Tibial nerve (tissue), 4 donors: ENCODE measurements at regions not wholly inside any gene's neighbourhood (a gene's known extent, or its start where the extent isn't known, plus 50 kb on each side); places are given as distances from the start of the nearest gene placed in this dataset.
"Not testable (repeated sequence)": the region's sequence is repeated elsewhere in the genome, so short reads cannot be mapped to it uniquely, and the experiment has no call there.

Source experiments
- DNase-seq, 2 donors: peaks; one replicate each; pipeline ENCODE4 v3.0.0-alpha.2; 2019; ENCODE audit warnings: low spot score in 2 of 2
- H3K27ac ChIP-seq, 4 donors: fragments of 200-600 bp; sonication (generic) in 3 of 4; one replicate each; pipeline ENCODE4 v1.5.1; 2017 to 2019; ENCODE audit warnings: mild to moderate bottlenecking in 1 of 4
- H3K27me3 ChIP-seq, 2 donors: fragments of 200-600 bp; sonication (generic) in 1 of 2; one replicate each; pipeline versions ENCODE4 v1.5.1 to v1.6.0; 2017 to 2019
- H3K36me3 ChIP-seq, 3 donors: fragments of 200-600 bp; sonication (generic); one replicate each; pipeline ENCODE4 v1.5.1; 2018 to 2019
- H3K4me1 ChIP-seq, 4 donors: fragments of 200-600 bp; sonication (generic) in 3 of 4; one replicate each; pipeline ENCODE4 v1.5.1; 2017 to 2019
- H3K4me3 ChIP-seq, 4 donors: fragments of 200-600 bp; sonication (generic) in 3 of 4; one replicate each; pipeline ENCODE4 v1.5.1; 2017 to 2019; ENCODE audit warnings: mild to moderate bottlenecking in 1 of 4, moderate library complexity in 1 of 4
- H3K9me3 ChIP-seq, 4 donors: fragments of 200-600 bp; sonication (generic) in 3 of 4; one replicate each; pipeline ENCODE4 v1.5.1; 2017 to 2019
- CTCF ChIP-seq, 5 experiments: fragments of 200-600 bp in 3 of 5; fragments of 450-650 bp in 2 of 5; sonication (generic) in 3 of 5; IDR thresholded peaks; one replicate each; pipeline ENCODE4 v1.5.1; 2016 to 2019; ENCODE audit warnings: antibody characterized with exemption in 5 of 5, mild to moderate bottlenecking in 3 of 5, moderate library complexity in 2 of 5
- EP300 ChIP-seq, 2 donors: sonication (generic); formaldehyde crosslinking; IDR thresholded peaks; one replicate each; pipeline ENCODE4 v1.6.1; 2017; ENCODE audit warnings: antibody characterized with exemption in 2 of 2, mild to moderate bottlenecking in 1 of 2
- POLR2A ChIP-seq, 2 donors: fragments of 450-650 bp; IDR thresholded peaks; one replicate each; pipeline ENCODE4 v1.6.1; 2017; ENCODE audit warnings: antibody characterized with exemption in 2 of 2, mild to moderate bottlenecking in 2 of 2, moderate library complexity in 2 of 2
- WGBS, 2 donors: methylation state at CpG; one replicate each; pipeline ENCODE4 v1.1.5; 2018; 5-methylcytosine and 5-hydroxymethylcytosine counted together

- WGBS, 2 donors = 78 to 92% methylated on average over 3 of the region's 3 CpGs
- TF ChIP-seq EP300 (IDR thresholded peaks at IDR 0.05) (no peak), POLR2A (IDR thresholded peaks at IDR 0.05) (no peak), CTCF (IDR thresholded peaks at IDR 0.05) (no peak)
- H3K4me3 ChIP-seq = no peak overlapping the region
- no peak for DNase-seq
- no peaks in the 10 kb centered on the region for H3K27me3 ChIP-seq
- H3K36me3 ChIP-seq = no peaks in the 10 kb centered on the region
- H3K4me1 ChIP-seq = no peaks in the 10 kb centered on the region
- no peak overlapping the region for H3K27ac ChIP-seq
- H3K9me3 ChIP-seq = peaks cover 0 to 2% (median 0%) of the 10 kb centered on the region in 4 donors
Observed at GRCh38 chr2:224151161-224151560, 112.1 kb upstream of the SERPINE2 start.

GRCh38 chr2:224148058-224148457 is 109.0 kb upstream of the SERPINE2 start:
- not testable (repeated sequence) for H3K27ac ChIP-seq, H3K4me1 ChIP-seq, H3K27me3 ChIP-seq, H3K9me3 ChIP-seq, DNase-seq, H3K4me3 ChIP-seq, H3K36me3 ChIP-seq
- WGBS, 2 donors = 93 to 95% methylated on average over 5 of the region's 5 CpGs

GRCh38 chr2:224147174-224147573 is 108.1 kb upstream of the SERPINE2 start:
- Histone ChIP-seq H3K27me3 (no peaks in the 10 kb centered on the region), H3K27ac (no peak overlapping the region), H3K9me3 (peaks cover 0 to 1% (median 0%) of the 10 kb centered on the region in 4 donors), H3K4me1 (peaks cover 0 to 6% (median 0%) of the 10 kb centered on the region in 4 donors), H3K36me3 (no peaks in the 10 kb centered on the region), H3K4me3 (no peak overlapping the region)
- no peak for DNase-seq
- 92 to 97% methylated on average over 4 of the region's 4 CpGs for WGBS, 2 donors
- TF ChIP-seq EP300 (IDR thresholded peaks at IDR 0.05) (no peak), POLR2A (IDR thresholded peaks at IDR 0.05) (no peak), CTCF (IDR thresholded peaks at IDR 0.05) (no peak)

- peaks cover 0 to 6% (median 0%) of the 10 kb centered on the region in 4 donors for H3K4me1 ChIP-seq
- H3K27ac ChIP-seq = peak overlapping the region in 2 of 4 donors; percentile 20 to 24
- no peaks in the 10 kb centered on the region for H3K36me3 ChIP-seq
- no peaks in the 10 kb centered on the region for H3K9me3 ChIP-seq
- H3K4me3 ChIP-seq = no peak overlapping the region
- DNase-seq = no peak
- no peak for TF ChIP-seq CTCF (IDR thresholded peaks at IDR 0.05)
- no peak for TF ChIP-seq POLR2A (IDR thresholded peaks at IDR 0.05)
- TF ChIP-seq EP300 (IDR thresholded peaks at IDR 0.05) = no peak
- 81 to 87% methylated on average over 6 of the region's 6 CpGs for WGBS, 2 donors
- no peaks in the 10 kb centered on the region for H3K27me3 ChIP-seq
Observed at GRCh38 chr2:224146356-224147160, 107.5 kb upstream of the SERPINE2 start.

GRCh38 chr2:224145751-224146355 is 106.8 kb upstream of the SERPINE2 start:
- H3K27me3 ChIP-seq = no peaks in the 10 kb centered on the region
- 33 to 37% methylated on average over 3 of the region's 3 CpGs for WGBS, 2 donors

More at GRCh38 chr2:224145751-224146355, 106.8 kb upstream of the SERPINE2 start:
- H3K4me1 ChIP-seq = peaks cover 0 to 6% (median 0%) of the 10 kb centered on the region in 4 donors
- peak overlapping the region in 2 of 4 donors; percentile 20 to 24 for H3K27ac ChIP-seq
- no peak for DNase-seq
- TF ChIP-seq EP300 (IDR thresholded peaks at IDR 0.05) (no peak), CTCF (IDR thresholded peaks at IDR 0.05) (no peak), POLR2A (IDR thresholded peaks at IDR 0.05) (no peak)
- no peaks in the 10 kb centered on the region for H3K36me3 ChIP-seq
- H3K9me3 ChIP-seq = no peaks in the 10 kb centered on the region
- no peak overlapping the region for H3K4me3 ChIP-seq
